BLaER1 treated with 17β-estradiol and CSF1 and Interleukin-3, amounts not matched to agents 10 nM and 100 nM (cell line): ENCODE measurements at regions not wholly inside any gene's neighbourhood (a gene's known extent, or its start where the extent isn't known, plus 50 kb on each side); places are given as distances from the start of the nearest gene placed in this dataset.
"Not testable (repeated sequence)": the region's sequence is repeated elsewhere in the genome, so short reads cannot be mapped to it uniquely, and the experiment has no call there.

Experiments used
- H3K27ac ChIP-seq, 11 experiments: shearing (Covaris generic); formaldehyde crosslinking; 2 replicates each; pipeline ENCODE4 v1.8.1; 2022
- H3K27me3 ChIP-seq, 11 experiments: shearing (Covaris generic); formaldehyde crosslinking; 2 replicates each; pipeline ENCODE4 v1.8.1; 2022
- H3K36me3 ChIP-seq, 11 experiments: shearing (Covaris generic); formaldehyde crosslinking; 2 replicates each; pipeline ENCODE4 v1.8.1; 2022
- H3K4me1 ChIP-seq, 10 experiments: shearing (Covaris generic); formaldehyde crosslinking; 2 replicates each; pipeline ENCODE4 v1.8.1; 2022
- H3K4me2 ChIP-seq, 11 experiments: shearing (Covaris generic); formaldehyde crosslinking; 2 replicates each; pipeline ENCODE4 v1.8.1; 2022
- H3K4me3 ChIP-seq, 10 experiments: shearing (Covaris generic); formaldehyde crosslinking; 2 replicates each; pipeline ENCODE4 v1.8.1; 2022
- H3K9ac ChIP-seq, 11 experiments: shearing (Covaris generic); formaldehyde crosslinking; 2 replicates each; pipeline ENCODE4 v1.8.1; 2022
- H3K9me3 ChIP-seq, 11 experiments: shearing (Covaris generic); formaldehyde crosslinking; replicated peaks in 1 of 11; 2 replicates each; pipeline ENCODE4 v1.8.1; 2022
- H4K20me1 ChIP-seq, 11 experiments: shearing (Covaris generic); formaldehyde crosslinking; 2 replicates each; pipeline ENCODE4 v1.8.1; 2022
- Cebpa-rat ChIP-seq, 11 experiments: shearing (Covaris generic); IDR thresholded peaks; 2 replicates each; pipeline ENCODE4 v1.8.1; 2022

GRCh38 chr10:65142641-65143435, 1621.6 kb downstream of the REEP3 start:
- Histone ChIP-seq H4K20me1 (no peaks in the 10 kb centered on the region), H3K4me2 (no peak overlapping the region), H3K27me3 (no peaks in the 10 kb centered on the region), H3K4me1 (no peaks in the 10 kb centered on the region), H3K9ac (no peak overlapping the region), H3K9me3 (no peaks in the 10 kb centered on the region), H3K36me3 (no peaks in the 10 kb centered on the region), H3K4me3 (no peak overlapping the region), H3K27ac (no peak overlapping the region)
- TF ChIP-seq Cebpa-rat (IDR thresholded peaks at IDR 0.05) = no peak

DNA sequence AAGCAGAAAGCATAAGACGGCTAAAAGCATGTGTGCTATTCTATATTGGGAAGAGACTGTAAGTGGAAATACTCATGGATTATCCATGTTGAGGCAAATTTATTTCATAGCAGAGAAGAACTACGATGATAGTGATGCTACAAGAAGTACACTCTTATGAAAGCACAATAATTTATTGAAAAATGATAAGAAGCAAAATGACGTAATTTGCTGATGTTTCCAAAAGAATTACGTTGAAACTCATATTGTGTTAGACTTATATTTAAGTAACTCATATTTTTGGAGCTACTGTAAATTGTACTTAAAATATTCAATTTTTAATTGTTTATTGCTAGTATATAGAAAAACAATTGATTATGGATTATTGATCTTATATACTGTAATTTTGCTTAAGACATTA, 1622.5 kb downstream of the REEP3 start:
- Histone ChIP-seq H3K27me3 (no peaks in the 10 kb centered on the region), H3K9me3 (no peaks in the 10 kb centered on the region), H3K9ac (no peak overlapping the region), H4K20me1 (no peaks in the 10 kb centered on the region), H3K4me2 (no peak overlapping the region), H3K36me3 (no peaks in the 10 kb centered on the region), H3K4me1 (no peaks in the 10 kb centered on the region), H3K4me3 (no peak overlapping the region), H3K27ac (no peak overlapping the region)
- TF ChIP-seq Cebpa-rat (IDR thresholded peaks at IDR 0.05) = no peak

DNA sequence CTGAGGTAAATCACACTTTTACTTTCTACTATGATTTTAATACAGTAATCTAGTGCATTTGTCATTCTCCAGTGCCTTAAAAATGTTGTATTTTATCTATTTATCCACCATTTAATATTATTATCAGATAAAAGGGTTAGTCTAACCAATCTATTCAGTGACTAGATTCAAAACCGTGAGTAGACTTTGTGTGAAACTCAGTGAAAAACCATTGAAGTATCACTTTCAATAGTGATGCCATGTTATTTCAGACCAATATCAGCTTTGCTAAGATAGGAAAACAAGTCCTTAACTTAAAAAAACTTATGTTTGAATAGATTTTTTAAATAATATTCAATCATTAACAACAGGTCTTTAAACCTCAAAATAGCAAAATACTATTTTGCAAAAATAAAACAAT, 1628.7 kb downstream of the REEP3 start:
- no peak overlapping the region for H3K4me2 ChIP-seq

GRCh38 chr10:65166272-65166671, 1645.1 kb downstream of the REEP3 start:
- no peak overlapping the region for H3K4me2 ChIP-seq
- H3K27me3 ChIP-seq = no peaks in the 10 kb centered on the region
- H3K4me3 ChIP-seq = no peak overlapping the region
- H4K20me1 ChIP-seq = no peaks in the 10 kb centered on the region
- H3K9ac ChIP-seq = no peak overlapping the region
- H3K4me1 ChIP-seq = no peaks in the 10 kb centered on the region
- no peak overlapping the region for H3K27ac ChIP-seq
- H3K36me3 ChIP-seq = no peaks in the 10 kb centered on the region
- no peak for TF ChIP-seq Cebpa-rat (IDR thresholded peaks at IDR 0.05)
- H3K9me3 ChIP-seq = no peaks in the 10 kb centered on the region

More for the DNA sequence above, 1628.7 kb downstream of the REEP3 start:
- Histone ChIP-seq H3K4me3 (no peak overlapping the region), H3K36me3 (no peaks in the 10 kb centered on the region), H3K27ac (no peak overlapping the region), H3K9ac (no peak overlapping the region), H4K20me1 (no peaks in the 10 kb centered on the region), H3K27me3 (no peaks in the 10 kb centered on the region), H3K4me1 (no peaks in the 10 kb centered on the region), H3K9me3 (no peaks in the 10 kb centered on the region)
- no peak for TF ChIP-seq Cebpa-rat (IDR thresholded peaks at IDR 0.05)

DNA sequence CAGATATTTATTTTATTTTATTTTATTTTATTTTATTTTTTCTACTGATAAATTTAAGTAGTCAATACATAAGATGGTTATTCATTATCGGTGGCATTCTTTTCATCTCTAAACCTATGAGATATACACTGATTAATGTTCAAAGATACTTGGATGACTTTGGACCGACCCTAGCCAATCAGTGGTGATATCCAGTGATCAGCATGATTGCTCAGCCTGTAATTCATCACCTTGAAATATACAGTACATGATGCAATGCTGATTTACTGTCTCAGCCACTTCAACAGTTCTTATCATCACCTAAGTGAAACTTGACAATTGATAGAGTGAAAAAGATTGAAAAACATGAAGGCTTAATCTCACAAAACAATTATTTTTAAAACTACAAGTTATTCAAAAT, 1651.0 kb downstream of the REEP3 start:
- Histone ChIP-seq H3K4me2 (no peak overlapping the region), H3K4me3 (no peak overlapping the region), H3K9me3 (no peaks in the 10 kb centered on the region), H4K20me1 (no peaks in the 10 kb centered on the region), H3K27ac (no peak overlapping the region), H3K36me3 (no peaks in the 10 kb centered on the region), H3K9ac (no peak overlapping the region), H3K4me1 (no peaks in the 10 kb centered on the region), H3K27me3 (no peaks in the 10 kb centered on the region)
- no peak for TF ChIP-seq Cebpa-rat (IDR thresholded peaks at IDR 0.05)

GRCh38 chr10:65176994-65177393, 1655.8 kb downstream of the REEP3 start:
- TF ChIP-seq Cebpa-rat (IDR thresholded peaks at IDR 0.05) = no peak
- Histone ChIP-seq H3K4me2 (no peak overlapping the region), H3K27ac (no peak overlapping the region), H3K9me3 (peaks cover 0 to 5% (median 0%) of the 10 kb centered on the region in 11 experiments; a peak in 1 of 22 replicates), H3K4me1 (no peaks in the 10 kb centered on the region), H3K9ac (no peak overlapping the region), H4K20me1 (no peaks in the 10 kb centered on the region), H3K4me3 (no peak overlapping the region), H3K27me3 (no peaks in the 10 kb centered on the region), H3K36me3 (no peaks in the 10 kb centered on the region)

- no peak overlapping the region for H3K4me2 ChIP-seq
- H3K4me1 ChIP-seq = 0 out of 20 replicates have a peak, but pooled peaks cover 0 to 5% (median 0%) of the 10 kb centered on the region in 10 experiments
- no peak overlapping the region for H3K4me3 ChIP-seq
- no peak for TF ChIP-seq Cebpa-rat (IDR thresholded peaks at IDR 0.05)
- no peaks in the 10 kb centered on the region for H3K36me3 ChIP-seq
- H3K9me3 ChIP-seq = peaks cover 0 to 5% (median 0%) of the 10 kb centered on the region in 11 experiments; a peak in 1 of 22 replicates
- no peak overlapping the region for H3K9ac ChIP-seq
- H4K20me1 ChIP-seq = no peaks in the 10 kb centered on the region
- H3K27ac ChIP-seq = no peak overlapping the region
- no peaks in the 10 kb centered on the region for H3K27me3 ChIP-seq
These were observed 1662.0 kb downstream of the REEP3 start for GRCh38 chr10:65183236-65183635.

- not testable (repeated sequence) for H3K9ac ChIP-seq, H3K4me1 ChIP-seq, H3K27me3 ChIP-seq, H3K4me2 ChIP-seq, H3K36me3 ChIP-seq, H3K9me3 ChIP-seq, H3K4me3 ChIP-seq, H4K20me1 ChIP-seq, H3K27ac ChIP-seq
These were observed 1665.5 kb downstream of the REEP3 start for GRCh38 chr10:65186668-65187067.

DNA sequence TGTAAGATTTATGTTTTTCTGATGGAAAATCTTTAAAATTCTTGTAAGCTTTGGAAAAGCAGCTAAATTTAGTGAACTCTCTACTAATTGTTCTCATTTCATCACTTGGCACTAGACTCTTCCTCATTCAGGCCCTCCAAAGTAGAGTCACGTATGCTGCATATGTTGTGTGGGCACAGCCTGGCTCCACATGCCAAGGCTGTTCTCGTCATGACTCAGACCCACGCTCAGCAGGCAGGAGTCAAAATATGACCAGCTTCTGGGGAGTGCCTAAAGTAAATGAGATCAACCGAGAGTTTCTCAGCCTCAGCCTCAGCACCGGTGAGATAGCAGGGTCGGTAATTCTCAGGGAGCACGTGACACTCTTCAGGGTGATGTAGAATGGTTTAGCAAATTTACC, 1672.9 kb downstream of the REEP3 start:
- Histone ChIP-seq H3K4me2 (no peak overlapping the region), H3K4me1 (no peaks in the 10 kb centered on the region), H3K27me3 (no peaks in the 10 kb centered on the region), H3K27ac (no peak overlapping the region), H3K4me3 (no peak overlapping the region), H3K36me3 (no peaks in the 10 kb centered on the region), H3K9me3 (no peaks in the 10 kb centered on the region), H3K9ac (no peak overlapping the region), H4K20me1 (no peaks in the 10 kb centered on the region)
- TF ChIP-seq Cebpa-rat (IDR thresholded peaks at IDR 0.05) = no peak

- Histone ChIP-seq H4K20me1 (no peaks in the 10 kb centered on the region), H3K4me2 (no peak overlapping the region), H3K36me3 (no peaks in the 10 kb centered on the region), H3K27ac (no peak overlapping the region), H3K27me3 (no peaks in the 10 kb centered on the region), H3K9ac (no peak overlapping the region), H3K4me1 (no peaks in the 10 kb centered on the region), H3K4me3 (no peak overlapping the region), H3K9me3 (no peaks in the 10 kb centered on the region)
- no peak for TF ChIP-seq Cebpa-rat (IDR thresholded peaks at IDR 0.05)
These were observed 1673.4 kb downstream of the REEP3 start for GRCh38 chr10:65194555-65194954.
